H9 (cell line): ENCODE measurements at regions not wholly inside any gene's neighbourhood (a gene's known extent, or its start where the extent isn't known, plus 50 kb on each side); places are given as distances from the start of the nearest gene placed in this dataset.

Experiments used
- DNase-seq: peaks from one replicate; pipeline ENCODE4 v3.0.0-alpha.2; 2017
- H2AFZ ChIP-seq: one replicate; pipeline ENCODE4 v1.6.1; 2013; ENCODE audit warnings: mild to moderate bottlenecking, low read length, control low read depth, moderate library complexity
- H2AK5ac ChIP-seq: 2 replicates; pipeline ENCODE4 v1.6.1; 2013; ENCODE audit warnings: low read length, control low read depth, mixed read lengths; ENCODE audit not compliant: insufficient read length
- H2BK120ac ChIP-seq: one replicate; pipeline ENCODE4 v1.6.1; 2013; ENCODE audit warnings: low read depth, mild to moderate bottlenecking, low read length, control low read depth, inconsistent platforms; ENCODE audit not compliant: poor library complexity, severe bottlenecking
- H2BK12ac ChIP-seq: 2 replicates; pipeline ENCODE4 v1.6.1; 2013; ENCODE audit warnings: low read length, control low read depth, mixed read lengths, low read depth; ENCODE audit not compliant: insufficient read length
- H2BK15ac ChIP-seq: 2 replicates; pipeline ENCODE4 v1.6.1; 2013; ENCODE audit warnings: low read depth, low read length, control low read depth
- H2BK20ac ChIP-seq: one replicate; pipeline ENCODE4 v1.6.1; 2013; ENCODE audit warnings: low read depth, mild to moderate bottlenecking, low read length, control low read depth, inconsistent platforms; ENCODE audit not compliant: poor library complexity, severe bottlenecking
- H2BK5ac ChIP-seq: 2 replicates; pipeline ENCODE4 v1.6.1; 2013; ENCODE audit warnings: low read length, control low read depth, mixed read lengths; ENCODE audit not compliant: insufficient read length
- H3K14ac ChIP-seq: 2 replicates; pipeline ENCODE4 v1.6.1; 2013; ENCODE audit warnings: low read length, control low read depth; ENCODE audit not compliant: insufficient read depth
- H3K18ac ChIP-seq: 2 replicates; pipeline ENCODE4 v1.6.1; 2013; ENCODE audit warnings: low read depth, mild to moderate bottlenecking, mixed read lengths, low read length, control low read depth; ENCODE audit not compliant: insufficient read length
- H3K23ac ChIP-seq: 2 replicates; pipeline ENCODE4 v1.6.1; 2013; ENCODE audit warnings: low read length, control low read depth, mixed read lengths, low read depth; ENCODE audit not compliant: insufficient read length
- H3K23me2 ChIP-seq: 2 replicates; pipeline ENCODE4 v1.6.1; 2013; ENCODE audit warnings: low read depth, mild to moderate bottlenecking, mixed read lengths, low read length, control low read depth; ENCODE audit not compliant: insufficient read length, poor library complexity, severe bottlenecking
- H3K27ac ChIP-seq: 2 replicates; pipeline ENCODE4 v1.5.1; 2013; ENCODE audit warnings: low read length, control low read depth, mixed read lengths, low read depth; ENCODE audit not compliant: insufficient read length
- H3K27me3 ChIP-seq: 2 replicates; pipeline ENCODE4 v1.6.1; 2013; ENCODE audit warnings: low read length, control low read depth, inconsistent platforms; ENCODE audit not compliant: insufficient read depth
- H3K4ac ChIP-seq: 2 replicates; pipeline ENCODE4 v1.6.1; 2013; ENCODE audit warnings: low read depth, mild to moderate bottlenecking, control low read depth, inconsistent platforms, low read length, moderate library complexity
- H3K4me1 ChIP-seq: 2 replicates; pipeline ENCODE4 v1.6.1; 2013; ENCODE audit warnings: low read length, control low read depth, inconsistent platforms; ENCODE audit not compliant: insufficient read depth
- H3K4me2 ChIP-seq: 2 replicates; pipeline ENCODE4 v1.6.1; 2013; ENCODE audit warnings: low read length, control low read depth, mixed read lengths; ENCODE audit not compliant: insufficient read length, insufficient read depth
- H3K56ac ChIP-seq: 2 replicates; pipeline ENCODE4 v1.6.1; 2013; ENCODE audit warnings: low read depth, mild to moderate bottlenecking, mixed read lengths, low read length, control low read depth; ENCODE audit not compliant: insufficient read length
- H3K79me1 ChIP-seq: 2 replicates; pipeline ENCODE4 v1.6.1; 2013; ENCODE audit warnings: low read depth, mild to moderate bottlenecking, moderate library complexity, low read length, control low read depth, inconsistent platforms; ENCODE audit not compliant: insufficient read depth, poor library complexity, severe bottlenecking
- H3K79me2 ChIP-seq: 2 replicates; pipeline ENCODE4 v1.6.1; 2013; ENCODE audit warnings: low read length, control low read depth, inconsistent platforms; ENCODE audit not compliant: insufficient read depth
- H3K9ac ChIP-seq: 2 replicates; pipeline ENCODE4 v1.6.1; 2013; ENCODE audit warnings: low read length, control low read depth, mixed read lengths; ENCODE audit not compliant: insufficient read length; ENCODE audit errors: extremely low read depth
- H3K9me3 ChIP-seq: one replicate; pipeline ENCODE4 v1.6.1; 2013; ENCODE audit warnings: low read depth, low read length, inconsistent platforms; ENCODE audit not compliant: control insufficient read depth
- H3T11ph ChIP-seq: one replicate; pipeline ENCODE4 v1.6.1; 2013; ENCODE audit warnings: mild to moderate bottlenecking, low read length, control low read depth, inconsistent platforms
- H4K20me1 ChIP-seq: one replicate; pipeline ENCODE4 v1.6.1; 2013; ENCODE audit not compliant: control insufficient read depth, insufficient read length, insufficient read depth
- H4K5ac ChIP-seq: 2 replicates; pipeline ENCODE4 v1.6.1; 2013; ENCODE audit warnings: low read depth, mild to moderate bottlenecking, mixed read lengths, low read length, control low read depth; ENCODE audit not compliant: insufficient read length
- H4K8ac ChIP-seq: replicated peaks from 2 replicates; pipeline ENCODE4 v1.6.1; 2013; ENCODE audit warnings: low read length, control low read depth, mixed read lengths, low read depth; ENCODE audit not compliant: insufficient read length
- H4K91ac ChIP-seq: 2 replicates; pipeline ENCODE4 v1.6.1; 2013; ENCODE audit warnings: low read depth, mild to moderate bottlenecking, moderate library complexity, mixed read lengths, low read length, control low read depth; ENCODE audit not compliant: insufficient read length
- H3K27ac Mint-ChIP-seq, 3 experiments: 2 replicates in 2 of 3; 3 replicates in 1 of 3; pipeline ENCODE4 v1.8.0; 2020 to 2021; ENCODE audit warnings: mixed read lengths in 3 of 3, mild to moderate bottlenecking in 1 of 3, moderate library complexity in 1 of 3
- H3K27me3 Mint-ChIP-seq: 2 replicates; pipeline ENCODE4 v1.8.0; 2021; ENCODE audit warnings: low read depth, mild to moderate bottlenecking, moderate library complexity, mixed read lengths
- H3K36me3 Mint-ChIP-seq, 3 experiments: 2 replicates in 2 of 3; 3 replicates in 1 of 3; pipeline ENCODE4 v1.8.0; 2020 to 2021; ENCODE audit warnings: low read depth in 3 of 3, mixed read lengths in 3 of 3; ENCODE audit not compliant: insufficient read depth in 1 of 3
- H3K4me1 Mint-ChIP-seq, 2 experiments: 2 replicates each; pipeline ENCODE4 v1.8.0; 2020; ENCODE audit warnings: mixed read lengths in 2 of 2
- H3K4me3 Mint-ChIP-seq, 2 experiments: 2 replicates in 1 of 2; 3 replicates in 1 of 2; pipeline ENCODE4 v1.8.0; 2020 to 2021; ENCODE audit warnings: mild to moderate bottlenecking in 2 of 2, mixed read lengths in 2 of 2, moderate library complexity in 1 of 2
- H3K9me3 Mint-ChIP-seq, 2 experiments: 2 replicates in 1 of 2; 3 replicates in 1 of 2; pipeline ENCODE4 v1.8.0; 2020; ENCODE audit warnings: mild to moderate bottlenecking in 2 of 2, mixed read lengths in 2 of 2, moderate library complexity in 1 of 2
- CTCF ChIP-seq: fragments of 200-600 bp; sonication (generic); conservative IDR thresholded peaks from 3 replicates; pipeline ENCODE4 v1.8.0; 2021; ENCODE audit warnings: antibody characterized with exemption, mild to moderate bottlenecking
- WGBS: extraction: QIAGEN DNeasy Blood & Tissue Kit; methylation state at CpG from one replicate; pipeline ENCODE4 v1.1.7; 2013; ENCODE audit warnings: missing lambda C conversion rate, low lambda C conversion rate, mixed read lengths; ENCODE audit not compliant: insufficient read length; ENCODE audit errors: extremely low coverage; 5-methylcytosine and 5-hydroxymethylcytosine counted together

DNA sequence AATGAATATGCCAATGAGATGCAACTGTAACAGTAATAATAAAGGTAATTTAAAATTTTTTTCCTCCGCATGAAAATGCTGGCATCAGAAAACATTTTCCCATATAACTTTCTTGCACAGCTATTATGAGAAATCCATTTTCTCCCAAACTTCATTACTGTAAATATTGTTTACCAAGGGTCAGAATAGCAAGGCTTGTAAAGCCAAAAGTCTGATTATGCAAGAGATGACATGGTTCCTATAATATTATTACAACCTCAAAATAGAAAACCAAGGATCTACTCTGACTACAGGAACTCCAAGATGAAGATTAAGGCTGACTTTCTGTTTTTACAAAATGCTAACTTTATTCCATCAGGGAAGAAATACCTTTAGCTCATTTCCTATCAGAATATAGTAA, 162.7 kb upstream of the CDK1 start:
- no peaks in the 10 kb centered on the region for H3K79me2 ChIP-seq
- no peak overlapping the region for H4K8ac ChIP-seq
- Mint-ChIP-seq H3K9me3 (no peaks in the 10 kb centered on the region), H3K27ac (no peak overlapping the region), H3K36me3 (no peaks in the 10 kb centered on the region), H3K4me3 (no peak overlapping the region), H3K27me3 (no peaks in the 10 kb centered on the region), H3K4me1 (peaks cover 8 to 10% of the 10 kb centered on the region in 2 experiments)
- H3K4me2 ChIP-seq: no peak overlapping the region
- no peak overlapping the region for H4K5ac ChIP-seq
- WGBS: no CpG with 5 or more reads among the region's 1 CpG
- H3K79me1 ChIP-seq: no peaks in the 10 kb centered on the region
- no peak overlapping the region for H2BK12ac ChIP-seq
- no peaks in the 10 kb centered on the region for H4K20me1 ChIP-seq
- no peak overlapping the region for H3K18ac ChIP-seq
- no peak overlapping the region for H3K56ac ChIP-seq
- H3K23me2 ChIP-seq: no peaks in the 10 kb centered on the region
- no peak for DNase-seq
- H3K4ac ChIP-seq: no peak overlapping the region
- H3K14ac ChIP-seq: no peak overlapping the region
- H3K27ac ChIP-seq: no peak overlapping the region
- H3T11ph ChIP-seq: no peak overlapping the region
- H3K4me1 ChIP-seq: no peaks in the 10 kb centered on the region; the same call in 1 of the 2 replicates
- no peak overlapping the region for H2BK20ac ChIP-seq
- H2BK120ac ChIP-seq: no peak overlapping the region
- no peak overlapping the region for H2AK5ac ChIP-seq
- no peaks in the 10 kb centered on the region for H3K9me3 ChIP-seq
- no peak overlapping the region for H3K9ac ChIP-seq
- no peak overlapping the region for H4K91ac ChIP-seq
- no peak overlapping the region for H3K23ac ChIP-seq
- no peak overlapping the region for H2BK5ac ChIP-seq
- H3K27me3 ChIP-seq: no peaks in the 10 kb centered on the region
- no peak for TF ChIP-seq CTCF
- H2BK15ac ChIP-seq: no peak overlapping the region
- no peak overlapping the region for H2AFZ ChIP-seq
